T-helper 17 cell (primary cell): ENCODE measurements at regions not wholly inside any gene's neighbourhood (a gene's known extent, or its start where the extent isn't known, plus 50 kb on each side); places are given as distances from the start of the nearest gene placed in this dataset.

ENCODE experiments used
- ATAC-seq: fragments of 150-1000 bp; cut with Tn5 transposase; 2 replicates; pipeline ENCODE4 v1.10.0; 2021; ENCODE audit warnings: mild to moderate bottlenecking, moderate library complexity
- DNase-seq, 3 donors: peaks; one replicate each; pipeline versions ENCODE4 v3.0.0 to v3.0.0-alpha.2; 2020 to 2021
- H3K9me3 ChIP-seq: one replicate; pipeline ENCODE4 v1.7.0; 2013; ENCODE audit warnings: low read length, mild to moderate bottlenecking; ENCODE audit not compliant: control insufficient read depth, poor library complexity, severe bottlenecking
- H3K27ac Mint-ChIP-seq: one replicate; pipeline ENCODE4 v1.8.0; 2022; ENCODE audit warnings: mild to moderate bottlenecking, moderate library complexity, mixed read lengths
- H3K27me3 Mint-ChIP-seq: one replicate; pipeline ENCODE4 v1.8.0; 2022; ENCODE audit warnings: mixed read lengths
- H3K36me3 Mint-ChIP-seq: one replicate; pipeline ENCODE4 v1.8.0; 2022; ENCODE audit warnings: low read depth, mixed read lengths
- H3K4me1 Mint-ChIP-seq: one replicate; pipeline ENCODE4 v1.8.0; 2022; ENCODE audit warnings: mild to moderate bottlenecking, mixed read lengths
- H3K4me3 Mint-ChIP-seq: one replicate; pipeline ENCODE4 v1.8.0; 2022; ENCODE audit warnings: mild to moderate bottlenecking, moderate library complexity, mixed read lengths

- H3K4me3 Mint-ChIP-seq = no peak overlapping the region
- H3K27ac Mint-ChIP-seq = no peak overlapping the region
- DNase-seq (no peak), ATAC-seq (no peak)
- no peaks in the 10 kb centered on the region for H3K27me3 Mint-ChIP-seq
- H3K4me1 Mint-ChIP-seq = peaks cover 10% of the 10 kb centered on the region
- H3K36me3 Mint-ChIP-seq = peaks cover 6% of the 10 kb centered on the region
- no peaks in the 10 kb centered on the region for H3K9me3 ChIP-seq
Observed at GRCh38 chr13:50687545-50687944, 155.9 kb downstream of the DLEU7 start.

GRCh38 chr13:50690006-50690405 is 153.5 kb downstream of the DLEU7 start:
- Mint-ChIP-seq H3K4me1 (peaks cover 10% of the 10 kb centered on the region), H3K27me3 (no peaks in the 10 kb centered on the region), H3K36me3 (peaks cover 2% of the 10 kb centered on the region), H3K4me3 (no peak overlapping the region), H3K27ac (no peak overlapping the region)
- H3K9me3 ChIP-seq = no peaks in the 10 kb centered on the region
- ATAC-seq = no peak
- no peak for DNase-seq

- H3K9me3 ChIP-seq = no peaks in the 10 kb centered on the region
- no peak overlapping the region for H3K27ac Mint-ChIP-seq
- H3K36me3 Mint-ChIP-seq = peaks cover 2% of the 10 kb centered on the region
- H3K4me1 Mint-ChIP-seq = peaks cover 10% of the 10 kb centered on the region
- DNase-seq = no peak
- no peaks in the 10 kb centered on the region for H3K27me3 Mint-ChIP-seq
- no peak for ATAC-seq
- no peak overlapping the region for H3K4me3 Mint-ChIP-seq
Observed at GRCh38 chr13:50691176-50691680, 152.3 kb downstream of the DLEU7 start.

GRCh38 chr13:50691681-50692263 is 151.7 kb downstream of the DLEU7 start:
- peaks cover 9% of the 10 kb centered on the region for H3K4me1 Mint-ChIP-seq

GRCh38 chr13:50692396-50692915 is 151.0 kb downstream of the DLEU7 start:
- DNase-seq (no peak), ATAC-seq (no peak)
- Mint-ChIP-seq H3K27ac (no peak overlapping the region), H3K27me3 (no peaks in the 10 kb centered on the region), H3K4me1 (peaks cover 6% of the 10 kb centered on the region), H3K4me3 (no peak overlapping the region), H3K36me3 (peaks cover 5% of the 10 kb centered on the region)
- no peaks in the 10 kb centered on the region for H3K9me3 ChIP-seq

More at GRCh38 chr13:50691681-50692263, 151.7 kb downstream of the DLEU7 start:
- Mint-ChIP-seq H3K27me3 (no peaks in the 10 kb centered on the region), H3K36me3 (peaks cover 2% of the 10 kb centered on the region), H3K27ac (no peak overlapping the region), H3K4me3 (no peak overlapping the region)
- DNase-seq (no peak), ATAC-seq (no peak)
- H3K9me3 ChIP-seq = no peaks in the 10 kb centered on the region

- no peaks in the 10 kb centered on the region for H3K27me3 Mint-ChIP-seq
- peaks cover 6% of the 10 kb centered on the region for H3K4me1 Mint-ChIP-seq
- peaks cover 5% of the 10 kb centered on the region for H3K36me3 Mint-ChIP-seq
- no peak for ATAC-seq
- no peak overlapping the region for H3K4me3 Mint-ChIP-seq
- no peak overlapping the region for H3K27ac Mint-ChIP-seq
- no peaks in the 10 kb centered on the region for H3K9me3 ChIP-seq
- no peak for DNase-seq
Observed at GRCh38 chr13:50693727-50694126, 149.8 kb downstream of the DLEU7 start.

GRCh38 chr13:50697746-50698539 is 145.5 kb downstream of the DLEU7 start:
- no peaks in the 10 kb centered on the region for H3K27me3 Mint-ChIP-seq
- H3K36me3 Mint-ChIP-seq = peaks cover 3% of the 10 kb centered on the region
- DNase-seq (no peak), ATAC-seq (no peak)
- peaks cover 2% of the 10 kb centered on the region for H3K4me1 Mint-ChIP-seq
- no peak overlapping the region for H3K27ac Mint-ChIP-seq
- no peaks in the 10 kb centered on the region for H3K9me3 ChIP-seq
- H3K4me3 Mint-ChIP-seq = no peak overlapping the region

- ATAC-seq (no peak), DNase-seq (no peak)
- H3K27ac Mint-ChIP-seq = no peak overlapping the region
- no peak overlapping the region for H3K4me3 Mint-ChIP-seq
- no peaks in the 10 kb centered on the region for H3K9me3 ChIP-seq
- peaks cover 2% of the 10 kb centered on the region for H3K4me1 Mint-ChIP-seq
- H3K27me3 Mint-ChIP-seq = no peaks in the 10 kb centered on the region
- H3K36me3 Mint-ChIP-seq = peaks cover 3% of the 10 kb centered on the region
Observed at GRCh38 chr13:50699874-50700663, 143.4 kb downstream of the DLEU7 start.

- H3K9me3 ChIP-seq = no peaks in the 10 kb centered on the region
- Mint-ChIP-seq H3K27me3 (no peaks in the 10 kb centered on the region), H3K4me1 (peaks cover 2% of the 10 kb centered on the region), H3K27ac (no peak overlapping the region), H3K36me3 (peaks cover 3% of the 10 kb centered on the region), H3K4me3 (no peak overlapping the region)
- ATAC-seq = no peak
- DNase-seq = no peak
Observed at GRCh38 chr13:50700664-50701305, 142.7 kb downstream of the DLEU7 start.

- ATAC-seq (no peak), DNase-seq (no peak)
- peaks cover 2% of the 10 kb centered on the region for H3K4me1 Mint-ChIP-seq
- H3K4me3 Mint-ChIP-seq = no peak overlapping the region
- H3K27me3 Mint-ChIP-seq = no peaks in the 10 kb centered on the region
- peaks cover 3% of the 10 kb centered on the region for H3K36me3 Mint-ChIP-seq
- no peaks in the 10 kb centered on the region for H3K9me3 ChIP-seq
- H3K27ac Mint-ChIP-seq = no peak overlapping the region
Observed at GRCh38 chr13:50701469-50701868, 142.0 kb downstream of the DLEU7 start.

GRCh38 chr13:50706505-50706904 is 137.0 kb downstream of the DLEU7 start:
- Mint-ChIP-seq H3K27me3 (no peaks in the 10 kb centered on the region), H3K4me3 (no peak overlapping the region), H3K36me3 (no peaks in the 10 kb centered on the region), H3K4me1 (no peaks in the 10 kb centered on the region), H3K27ac (no peak overlapping the region)
- DNase-seq (no peak), ATAC-seq (no peak)
- no peaks in the 10 kb centered on the region for H3K9me3 ChIP-seq

- DNase-seq = no peak
- ATAC-seq = no peak
- Mint-ChIP-seq H3K27me3 (peaks cover 2% of the 10 kb centered on the region), H3K36me3 (peaks cover 1% of the 10 kb centered on the region), H3K27ac (no peak overlapping the region), H3K4me3 (no peak overlapping the region), H3K4me1 (peaks cover 2% of the 10 kb centered on the region)
- no peaks in the 10 kb centered on the region for H3K9me3 ChIP-seq
Observed at GRCh38 chr13:50707628-50708027, 135.9 kb downstream of the DLEU7 start.

GRCh38 chr13:50708461-50708860 is 135.0 kb downstream of the DLEU7 start:
- H3K4me3 Mint-ChIP-seq = no peak overlapping the region
- peaks cover 3% of the 10 kb centered on the region for H3K4me1 Mint-ChIP-seq
- H3K36me3 Mint-ChIP-seq = peaks cover 3% of the 10 kb centered on the region
- no peaks in the 10 kb centered on the region for H3K9me3 ChIP-seq
- no peak for ATAC-seq
- no peak overlapping the region for H3K27ac Mint-ChIP-seq
- H3K27me3 Mint-ChIP-seq = peaks cover 7% of the 10 kb centered on the region
- no peak for DNase-seq
